HepG2 (cell line): ENCODE measurements at regions not wholly inside any gene's neighbourhood (a gene's known extent, or its start where the extent isn't known, plus 50 kb on each side); places are given as distances from the start of the nearest gene placed in this dataset.

ENCODE experiments used
- ATAC-seq: fragments of 200-7000 bp; cut with Tn5 transposase; 3 replicates; pipeline ENCODE4 v1.9.1; 2020; ENCODE audit warnings: mild to moderate bottlenecking, moderate library complexity
- BruUV-seq: library from RNA; stranded (reverse); fragments of 400-500 nt; replicated peaks from 2 replicates; lab custom pipeline; 2021; lab: Mats Ljungman, UMichigan
- CTCF ChIA-PET: fragments of 300-600 bp; formaldehyde crosslinking; extraction: SDS; loops from one replicate; lab custom pipeline; 2021; ENCODE audit warnings: low total read pairs, inconsistent platforms, low intra/inter-chr PET ratio; lab: Yijun Ruan, JAX
- POLR2A ChIA-PET: fragments of 350-600 bp; sonication (Branson Sonifier 250); formaldehyde crosslinking; loops from one replicate; lab custom pipeline; 2020; ENCODE audit warnings: antibody characterized with exemption, inconsistent platforms; lab: Yijun Ruan, JAX
- DNase-seq: peaks from one replicate; pipeline ENCODE4 v3.0.0-alpha.2; 2015; ENCODE audit warnings: low spot score
- FAIRE-seq: peaks from 3 replicates; lab custom pipeline; 2011; peaks lifted over from hg19 to GRCh38; lab: Jason Lieb, UNC
- H2AFZ ChIP-seq: one replicate; pipeline ENCODE4 v1.6.1; 2011; ENCODE audit warnings: low read length, inconsistent platforms
- H3K27ac ChIP-seq: fragments of 300-600 bp; 3 replicates; pipeline ENCODE4 v1.8.0; 2011; ENCODE audit warnings: mixed run types, mild to moderate bottlenecking, mixed read lengths, low read length, inconsistent platforms; ENCODE audit not compliant: insufficient read depth; ENCODE audit errors: extremely low read length
- H3K27me3 ChIP-seq, 2 experiments: fragments of 200-600 bp in 1 of 2; 2 replicates in 1 of 2; 3 replicates in 1 of 2; pipeline versions ENCODE4 v1.6.0 to v1.8.0; 2011; ENCODE audit warnings: low read length in 2 of 2, mild to moderate bottlenecking in 2 of 2, moderate library complexity in 2 of 2, inconsistent platforms in 1 of 2; ENCODE audit not compliant: insufficient read depth in 2 of 2, control insufficient read depth in 1 of 2
- H3K36me3 ChIP-seq, 2 experiments: fragments of 200-600 bp in 1 of 2; replicated peaks in 1 of 2; 2 replicates in 1 of 2; 3 replicates in 1 of 2; pipeline versions ENCODE4 v1.5.1 to v1.8.0; 2011; ENCODE audit warnings: low read length in 2 of 2, inconsistent platforms in 1 of 2; ENCODE audit not compliant: insufficient read depth in 2 of 2, control insufficient read depth in 1 of 2
- H3K4me1 ChIP-seq: 2 replicates; pipeline ENCODE4 v1.5.1; 2012; ENCODE audit warnings: low read length, inconsistent platforms; ENCODE audit not compliant: insufficient read depth
- H3K4me2 ChIP-seq: 2 replicates; pipeline ENCODE4 v1.6.0; 2011; ENCODE audit warnings: low read depth, low read length, inconsistent platforms
- H3K4me3 ChIP-seq, 3 experiments: fragments of 200-600 bp in 1 of 3; sonication (generic), shearing (Covaris generic) in 1 of 3; replicated peaks in 1 of 3; 2 replicates each; pipeline ENCODE4 v1.5.1; 2011 to 2016; ENCODE audit warnings: low read length in 3 of 3, inconsistent platforms in 2 of 3, low read depth in 2 of 3, mild to moderate bottlenecking in 2 of 3, control low read depth in 1 of 3, mixed read lengths in 1 of 3; ENCODE audit not compliant: insufficient read depth in 1 of 3
- H3K79me2 ChIP-seq: one replicate; pipeline ENCODE4 v1.6.1; 2011; ENCODE audit warnings: low read length, inconsistent platforms; ENCODE audit not compliant: insufficient read depth
- H3K9ac ChIP-seq: 2 replicates; pipeline ENCODE4 v1.6.0; 2011; ENCODE audit warnings: mild to moderate bottlenecking, low read depth, low read length, inconsistent platforms; ENCODE audit not compliant: insufficient read depth
- H3K9me3 ChIP-seq: 2 replicates; pipeline ENCODE4 v1.5.1; 2012; ENCODE audit warnings: mild to moderate bottlenecking, low read length
- H4K20me1 ChIP-seq: 2 replicates; pipeline ENCODE4 v1.6.0; 2011; ENCODE audit warnings: inconsistent platforms, mild to moderate bottlenecking, low read length, moderate library complexity; ENCODE audit not compliant: insufficient read depth
- ATF6 ChIP-seq: sonication (generic); formaldehyde crosslinking; conservative IDR thresholded peaks from 2 replicates; pipeline ENCODE4 v1.4.0; 2020; ENCODE audit warnings: missing genetic modification reagents
- CREB1 ChIP-seq, 2 experiments: fragments of 450-650 bp in 1 of 2; IDR thresholded peaks; 2 replicates each; pipeline ENCODE4 v1.6.1; 2016 to 2017; ENCODE audit warnings: control low read depth in 1 of 2, mild to moderate bottlenecking in 1 of 2, missing compliant biosample characterization in 1 of 2, missing genetic modification characterization in 1 of 2
- E2F1 ChIP-seq: sonication (generic); formaldehyde crosslinking; IDR thresholded peaks from 2 replicates; pipeline ENCODE4 v1.5.0; 2020; ENCODE audit warnings: missing genetic modification reagents
- E2F2 ChIP-seq: sonication (generic); formaldehyde crosslinking; IDR thresholded peaks from 2 replicates; pipeline ENCODE4 v1.4.0; 2020; ENCODE audit warnings: missing genetic modification reagents, borderline replicate concordance
- NFE2L2 ChIP-seq: fragments of 150-350 bp; IDR thresholded peaks from 2 replicates; pipeline ENCODE4 v1.6.1; 2014; ENCODE audit warnings: low read length
- POLR2A ChIP-seq, 2 experiments: IDR thresholded peaks; 2 replicates each; pipeline ENCODE4 v1.6.1; 2011; ENCODE audit warnings: low read depth in 2 of 2, low read length in 2 of 2, mild to moderate bottlenecking in 1 of 2, moderate library complexity in 1 of 2; ENCODE audit not compliant: insufficient read depth in 1 of 2
- ZFP36L2 ChIP-seq: sonication (generic); formaldehyde crosslinking; IDR thresholded peaks from 2 replicates; pipeline ENCODE4 v1.4.0; 2020; ENCODE audit warnings: missing genetic modification reagents
- ZNF253 ChIP-seq: sonication (generic); formaldehyde crosslinking; IDR thresholded peaks from 2 replicates; pipeline ENCODE4 v1.8.0; 2022; ENCODE audit warnings: mild to moderate bottlenecking, missing genetic modification reagents, borderline replicate concordance
- ZNF432 ChIP-seq: sonication (generic); formaldehyde crosslinking; IDR thresholded peaks from 2 replicates; pipeline ENCODE4 v1.5.0; 2020; ENCODE audit warnings: missing genetic modification reagents, mild to moderate bottlenecking, borderline replicate concordance
- ZNF577 ChIP-seq: sonication (generic); formaldehyde crosslinking; IDR thresholded peaks from 2 replicates; pipeline ENCODE4 v1.4.0; 2020; ENCODE audit warnings: mild to moderate bottlenecking, low read depth, missing genetic modification reagents, borderline replicate concordance
- ZSCAN31 ChIP-seq: sonication (generic); formaldehyde crosslinking; IDR thresholded peaks from 2 replicates; pipeline ENCODE4 v1.5.0; 2020; ENCODE audit warnings: low read depth, mild to moderate bottlenecking, missing genetic modification reagents
- WGBS: methylation state at CpG from one replicate; pipeline ENCODE4 v1.1.6; 2017; ENCODE audit warnings: low lambda C conversion rate; 5-methylcytosine and 5-hydroxymethylcytosine counted together
- in situ Hi-C: cut with HindIII; loops from 2 replicates; pipeline ENCODE4 v1.10.0; 2017; ENCODE audit warnings: low pct_unique_long_range_greater_than_20kb; ENCODE audit not compliant: extremely low pct_ligation_motif_present
- intact Hi-C: fragments of 100-400 bp; cut with micrococcal nuclease; formaldehyde crosslinking; loops from one replicate; pipeline ENCODE4 v1.10.0; 2022; ENCODE audit not compliant: unreplicated experiment

DNA sequence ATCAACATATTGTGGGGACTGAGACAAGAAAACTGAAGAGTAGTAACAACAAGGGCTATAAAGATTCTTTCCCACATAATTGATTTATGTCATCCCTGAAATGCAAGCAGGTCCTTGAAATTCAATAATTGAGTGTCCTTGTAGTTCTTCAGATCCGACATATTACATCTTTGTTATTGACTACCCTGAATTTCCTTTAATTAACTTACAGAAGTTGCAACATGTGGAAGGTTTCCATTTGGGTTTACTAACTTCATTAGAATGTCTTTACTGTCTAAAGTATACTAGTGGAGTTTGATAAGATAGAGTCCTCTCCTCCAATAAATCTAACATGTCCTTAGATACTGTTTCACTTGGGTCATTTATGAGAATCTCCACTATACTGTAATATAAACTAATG is 951.8 kb downstream of the SLC6A15 start:
- FAIRE-seq (no peak), DNase-seq (no peak), ATAC-seq (no peak)
- intact Hi-C loops (no loop called here), in situ Hi-C loops (no loop called here)
- no peaks in the 10 kb centered on the region for H3K36me3 ChIP-seq
- no peak overlapping the region for H3K4me3 ChIP-seq
- H4K20me1 ChIP-seq, result no peaks in the 10 kb centered on the region
- ChIA-PET POLR2A (no interaction called here), CTCF (no interaction called here)
- no peak overlapping the region for H3K4me2 ChIP-seq
- H3K4me1 ChIP-seq, result no peaks in the 10 kb centered on the region
- no peak overlapping the region for H2AFZ ChIP-seq
- WGBS, result 5% methylated on average over 1 of the region's 1 CpG
- no peak for TF ChIP-seq ATF6 (CRISPR knock-in tag)
- TF ChIP-seq POLR2A (IDR thresholded peaks at IDR 0.05; ENCODE audit: insufficient read depth in 1 of 2, low read depth in 2 of 2, low read length in 2 of 2), result no peak
- TF ChIP-seq ZNF432 (CRISPR knock-in tag), result no peak
- TF ChIP-seq NFE2L2, result no peak
- no peak for TF ChIP-seq ZNF253
- no peak for TF ChIP-seq E2F2 (CRISPR knock-in tag)
- TF ChIP-seq ZFP36L2 (CRISPR knock-in tag), result no peak
- TF ChIP-seq ZSCAN31, result no peak
- TF ChIP-seq ZNF577 (CRISPR knock-in tag), result no peak
- no peak for TF ChIP-seq E2F1 (CRISPR knock-in tag)
- no peak for TF ChIP-seq CREB1 (IDR thresholded peaks at IDR 0.05)
- no peak for TF ChIP-seq CREB1 (CRISPR knock-in tag; IDR thresholded peaks at IDR 0.05)
- no TSS peak for BruUV-seq
- H3K9ac ChIP-seq, result no peak overlapping the region
- no peaks in the 10 kb centered on the region for H3K79me2 ChIP-seq
- no peaks in the 10 kb centered on the region for H3K27me3 ChIP-seq
- H3K27ac ChIP-seq, result no peak overlapping the region
- H3K9me3 ChIP-seq, result no peaks in the 10 kb centered on the region
